Naive B cell (primary cell): ENCODE measurements at regions not wholly inside any gene's neighbourhood (a gene's known extent, or its start where the extent isn't known, plus 50 kb on each side); places are given as distances from the start of the nearest gene placed in this dataset.
A peak's percentile ranks its signal among the peaks of the same experiment; 100 is the strongest.

Experiments used
- ATAC-seq, 2 donors: fragments of 150-1000 bp; cut with Tn5 transposase; 2 replicates each; pipeline ENCODE4 v1.10.0; 2021; ENCODE audit warnings: low read depth in 2 of 2, mild to moderate bottlenecking in 2 of 2, moderate library complexity in 2 of 2
- DNase-seq: peaks from one replicate; pipeline ENCODE4 v3.0.0; 2022
- H3K27ac Mint-ChIP-seq, 6 donors: one replicate each; pipeline ENCODE4 v1.8.0; 2020 to 2022; ENCODE audit warnings: mild to moderate bottlenecking in 6 of 6, mixed read lengths in 6 of 6, moderate library complexity in 5 of 6, inconsistent platforms in 2 of 6
- H3K27me3 Mint-ChIP-seq, 3 donors: one replicate each; pipeline ENCODE4 v1.8.0; 2021 to 2022; ENCODE audit warnings: mixed read lengths in 3 of 3, mild to moderate bottlenecking in 1 of 3
- H3K36me3 Mint-ChIP-seq, 2 donors: one replicate each; pipeline ENCODE4 v1.8.0; 2020 to 2022; ENCODE audit warnings: mixed read lengths in 2 of 2, inconsistent platforms in 1 of 2, mild to moderate bottlenecking in 1 of 2
- H3K4me1 Mint-ChIP-seq, 3 donors: one replicate each; pipeline ENCODE4 v1.8.0; 2020 to 2022; ENCODE audit warnings: mixed read lengths in 3 of 3, inconsistent platforms in 1 of 3, mild to moderate bottlenecking in 1 of 3, moderate library complexity in 1 of 3
- H3K4me3 Mint-ChIP-seq, 8 donors: one replicate each; pipeline ENCODE4 v1.8.0; 2020 to 2022; ENCODE audit warnings: mild to moderate bottlenecking in 8 of 8, mixed read lengths in 8 of 8, moderate library complexity in 8 of 8, inconsistent platforms in 2 of 8
- H3K9me3 Mint-ChIP-seq, 7 donors: one replicate each; pipeline ENCODE4 v1.8.0; 2020 to 2022; ENCODE audit warnings: mixed read lengths in 7 of 7, mild to moderate bottlenecking in 5 of 7, inconsistent platforms in 2 of 7, moderate library complexity in 1 of 7

GRCh38 chr4:53721263-53721662 is 130.0 kb upstream of the LNX1 start:
- Mint-ChIP-seq H3K27ac (peak overlapping the region in 1 of 6 donors; percentile 24), H3K27me3 (peaks cover 24 to 44% (median 31%) of the 10 kb centered on the region in 3 donors), H3K36me3 (no peaks in the 10 kb centered on the region), H3K9me3 (no peaks in the 10 kb centered on the region), H3K4me3 (no peak overlapping the region), H3K4me1 (no peaks in the 10 kb centered on the region)
- DNase-seq (no peak), ATAC-seq (no peak)

GRCh38 chr4:53720776-53721175 is 129.5 kb upstream of the LNX1 start:
- Mint-ChIP-seq H3K9me3 (no peaks in the 10 kb centered on the region), H3K4me3 (no peak overlapping the region), H3K27me3 (peaks cover 24 to 44% (median 27%) of the 10 kb centered on the region in 3 donors), H3K36me3 (no peaks in the 10 kb centered on the region), H3K4me1 (no peaks in the 10 kb centered on the region), H3K27ac (peak overlapping the region in 1 of 6 donors; percentile 24)
- no peak for DNase-seq
- no peak for ATAC-seq

- peaks cover 8 to 35% (median 13%) of the 10 kb centered on the region in 3 donors for H3K27me3 Mint-ChIP-seq
- H3K4me1 Mint-ChIP-seq, result no peaks in the 10 kb centered on the region
- H3K4me3 Mint-ChIP-seq, result no peak overlapping the region
- peak overlapping the region in 1 of 6 donors; percentile 45 for H3K27ac Mint-ChIP-seq
- no peaks in the 10 kb centered on the region for H3K36me3 Mint-ChIP-seq
- ATAC-seq, result no peak
- H3K9me3 Mint-ChIP-seq, result no peaks in the 10 kb centered on the region
- DNase-seq, result no peak
Measured at GRCh38 chr4:53717064-53717549, 125.8 kb upstream of the LNX1 start.

- H3K4me3 Mint-ChIP-seq, result no peak overlapping the region
- DNase-seq (no peak), ATAC-seq (no peak)
- no peaks in the 10 kb centered on the region for H3K4me1 Mint-ChIP-seq
- peak overlapping the region in 2 of 6 donors; percentile 45 for H3K27ac Mint-ChIP-seq
- peaks cover 8 to 33% (median 13%) of the 10 kb centered on the region in 3 donors for H3K27me3 Mint-ChIP-seq
- no peaks in the 10 kb centered on the region for H3K9me3 Mint-ChIP-seq
- H3K36me3 Mint-ChIP-seq, result no peaks in the 10 kb centered on the region
Measured at GRCh38 chr4:53716471-53717063, 125.3 kb upstream of the LNX1 start.

GRCh38 chr4:53716011-53716410 is 124.7 kb upstream of the LNX1 start:
- Mint-ChIP-seq H3K4me3 (peak overlapping the region in 1 of 8 donors; percentile 26), H3K9me3 (no peaks in the 10 kb centered on the region), H3K27me3 (peaks cover 4 to 27% (median 8%) of the 10 kb centered on the region in 3 donors), H3K4me1 (no peaks in the 10 kb centered on the region), H3K36me3 (no peaks in the 10 kb centered on the region), H3K27ac (no peak overlapping the region)
- DNase-seq (no peak), ATAC-seq (no peak)

DNA sequence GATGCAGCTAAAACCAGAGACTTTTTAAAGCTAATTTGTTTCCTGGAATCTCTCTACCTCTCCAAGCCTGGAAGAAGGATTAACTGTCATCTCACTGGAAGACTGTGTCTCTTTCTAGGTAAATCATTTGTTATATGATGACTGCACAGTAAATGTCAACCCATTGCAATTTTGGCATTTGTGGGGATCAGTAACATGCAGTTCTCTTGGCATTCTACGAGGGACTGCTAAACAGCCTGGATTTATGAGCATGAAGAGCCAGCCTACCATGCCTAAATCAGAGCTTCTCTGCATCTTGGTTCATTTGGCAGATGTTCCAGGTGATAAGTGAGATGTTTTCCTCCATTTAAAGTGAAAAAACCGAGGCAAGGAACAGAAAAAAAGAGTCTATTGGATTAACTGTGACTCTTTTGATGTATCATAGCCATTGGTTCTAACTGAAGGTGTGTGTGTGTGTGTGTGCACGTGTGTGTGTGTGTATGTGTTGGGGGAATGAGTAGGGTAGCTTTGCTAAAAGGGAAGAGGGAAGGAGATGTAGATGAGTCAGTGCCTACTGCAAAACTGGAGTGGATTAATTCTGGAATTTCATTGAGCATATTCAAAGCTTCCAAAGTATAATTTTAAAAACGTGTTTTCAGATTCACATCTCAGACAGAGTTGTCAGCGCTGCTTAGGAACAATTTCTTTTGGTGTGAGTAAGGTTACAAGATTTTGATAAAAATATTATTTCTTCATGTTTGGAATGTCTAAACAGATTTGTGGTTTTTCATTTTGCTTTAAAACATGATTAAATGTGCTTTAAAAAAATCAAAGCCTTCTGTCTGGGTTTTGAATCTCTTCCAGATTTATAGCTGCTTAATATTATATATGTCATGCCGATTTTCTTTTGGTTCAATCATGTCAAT is 123.2 kb upstream of the LNX1 start:
- Mint-ChIP-seq H3K27me3 (peaks cover 0 to 15% (median 4%) of the 10 kb centered on the region in 3 donors), H3K36me3 (no peaks in the 10 kb centered on the region), H3K4me3 (no peak overlapping the region), H3K9me3 (no peaks in the 10 kb centered on the region), H3K4me1 (no peaks in the 10 kb centered on the region), H3K27ac (no peak overlapping the region)
- ATAC-seq (no peak), DNase-seq (no peak)

GRCh38 chr4:53713767-53714166 is 122.5 kb upstream of the LNX1 start:
- DNase-seq, result no peak
- Mint-ChIP-seq H3K36me3 (no peaks in the 10 kb centered on the region), H3K9me3 (no peaks in the 10 kb centered on the region), H3K4me3 (no peak overlapping the region), H3K27ac (no peak overlapping the region), H3K27me3 (peaks cover 0 to 15% (median 4%) of the 10 kb centered on the region in 3 donors), H3K4me1 (no peaks in the 10 kb centered on the region)
- ATAC-seq, result no peak

GRCh38 chr4:53713296-53713695 is 122.0 kb upstream of the LNX1 start:
- Mint-ChIP-seq H3K36me3 (no peaks in the 10 kb centered on the region), H3K4me1 (no peaks in the 10 kb centered on the region), H3K4me3 (no peak overlapping the region), H3K9me3 (no peaks in the 10 kb centered on the region), H3K27ac (no peak overlapping the region), H3K27me3 (peaks cover 0 to 15% (median 4%) of the 10 kb centered on the region in 3 donors)
- ATAC-seq (no peak), DNase-seq (no peak)

GRCh38 chr4:53712408-53713020 is 121.2 kb upstream of the LNX1 start:
- Mint-ChIP-seq H3K9me3 (no peaks in the 10 kb centered on the region), H3K27me3 (peaks cover 0 to 15% (median under 1%) of the 10 kb centered on the region in 3 donors), H3K36me3 (no peaks in the 10 kb centered on the region), H3K27ac (no peak overlapping the region), H3K4me3 (no peak overlapping the region), H3K4me1 (no peaks in the 10 kb centered on the region)
- ATAC-seq, result no peak
- DNase-seq, result no peak

GRCh38 chr4:53711926-53712325 is 120.6 kb upstream of the LNX1 start:
- Mint-ChIP-seq H3K4me3 (no peak overlapping the region), H3K27ac (peak overlapping the region in 1 of 6 donors; percentile 10), H3K27me3 (peaks cover 0 to 10% (median 0%) of the 10 kb centered on the region in 3 donors), H3K36me3 (no peaks in the 10 kb centered on the region), H3K4me1 (peaks cover 0 to 2% (median 0%) of the 10 kb centered on the region in 3 donors), H3K9me3 (no peaks in the 10 kb centered on the region)
- ATAC-seq, result no peak
- no peak for DNase-seq

GRCh38 chr4:53709693-53710092 is 118.4 kb upstream of the LNX1 start:
- Mint-ChIP-seq H3K4me1 (peaks cover 16 to 24% (median 22%) of the 10 kb centered on the region in 3 donors), H3K27me3 (peaks cover 0 to 7% (median 0%) of the 10 kb centered on the region in 3 donors), H3K9me3 (no peaks in the 10 kb centered on the region), H3K4me3 (no peak overlapping the region), H3K27ac (no peak overlapping the region), H3K36me3 (no peaks in the 10 kb centered on the region)
- DNase-seq (no peak), ATAC-seq (no peak)

DNA sequence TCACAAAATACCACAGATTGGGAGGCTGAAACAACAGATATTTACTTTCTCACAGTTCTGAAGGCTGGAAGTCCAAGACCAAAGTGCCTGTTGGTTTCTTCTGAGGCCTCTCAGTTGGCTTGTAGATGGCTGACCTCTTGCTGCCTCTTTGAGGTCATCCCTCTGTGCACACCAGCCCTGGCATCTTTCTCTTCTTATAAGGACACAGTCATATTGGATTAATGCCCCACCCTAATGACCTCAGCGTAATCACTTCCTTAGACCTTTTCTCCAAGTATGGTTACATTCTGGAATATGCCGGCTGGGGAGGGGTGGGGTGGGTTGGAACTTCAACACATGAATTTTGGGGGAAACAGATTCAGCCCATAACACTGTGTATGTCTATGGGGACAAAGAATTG is 116.2 kb upstream of the LNX1 start:
- no peak for ATAC-seq
- H3K27ac Mint-ChIP-seq, result peak overlapping the region in 1 of 6 donors; percentile 81
- peaks cover 25 to 41% (median 39%) of the 10 kb centered on the region in 3 donors for H3K4me1 Mint-ChIP-seq
- no peak for DNase-seq
- H3K9me3 Mint-ChIP-seq, result no peaks in the 10 kb centered on the region
- no peaks in the 10 kb centered on the region for H3K36me3 Mint-ChIP-seq
- peak overlapping the region in 1 of 8 donors; percentile 44 for H3K4me3 Mint-ChIP-seq
- no peaks in the 10 kb centered on the region for H3K27me3 Mint-ChIP-seq

DNA sequence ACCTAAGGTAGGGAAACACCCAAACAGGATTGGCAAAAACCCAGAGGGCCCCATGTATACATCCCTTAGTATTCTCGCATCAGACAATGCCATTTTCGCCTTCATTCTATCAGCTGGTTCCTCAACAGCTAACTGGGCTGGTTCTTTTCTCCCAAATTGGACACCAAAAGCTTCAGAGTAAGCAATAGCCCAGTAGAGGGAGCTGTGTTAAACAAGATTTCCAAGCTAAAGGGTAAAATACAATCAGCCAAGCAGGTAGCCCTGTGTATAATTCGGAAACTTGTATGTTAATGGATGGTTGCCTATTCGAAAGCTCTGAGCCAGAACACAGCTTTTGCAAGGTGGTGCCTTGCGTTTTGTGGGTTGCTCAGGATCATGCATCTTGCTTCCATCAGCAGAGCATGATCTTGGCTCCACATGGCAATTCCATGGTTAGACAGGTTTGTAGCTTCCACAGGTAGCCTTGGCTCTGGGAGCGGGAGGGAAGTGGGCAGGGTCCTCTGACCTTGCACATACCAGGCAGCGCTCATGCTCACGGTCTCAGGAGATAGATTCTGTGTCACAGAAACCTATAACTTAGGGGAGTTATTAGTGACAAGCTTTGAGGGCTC is 115.2 kb upstream of the LNX1 start:
- peaks cover 31 to 49% (median 46%) of the 10 kb centered on the region in 3 donors for H3K4me1 Mint-ChIP-seq

More for the DNA sequence above, 115.2 kb upstream of the LNX1 start:
- Mint-ChIP-seq H3K36me3 (no peaks in the 10 kb centered on the region), H3K4me3 (peak overlapping the region in 1 of 8 donors; percentile 5), H3K27ac (peak overlapping the region in 3 of 6 donors; percentile 5 to 47 (median 5)), H3K9me3 (no peaks in the 10 kb centered on the region), H3K27me3 (no peaks in the 10 kb centered on the region)
- peak; percentile 29 for DNase-seq
- ATAC-seq, result peak; percentile 20 to 32
